NCI-H2081 (cell line): ENCODE measurements at regions not wholly inside any gene's neighbourhood (a gene's known extent, or its start where the extent isn't known, plus 50 kb on each side); places are given as distances from the start of the nearest gene placed in this dataset.

ENCODE experiments used
- DNase-seq, 2 experiments: peaks; one replicate each; lab custom pipeline; 2025; lab: John Stamatoyannopoulos, UW

DNA sequence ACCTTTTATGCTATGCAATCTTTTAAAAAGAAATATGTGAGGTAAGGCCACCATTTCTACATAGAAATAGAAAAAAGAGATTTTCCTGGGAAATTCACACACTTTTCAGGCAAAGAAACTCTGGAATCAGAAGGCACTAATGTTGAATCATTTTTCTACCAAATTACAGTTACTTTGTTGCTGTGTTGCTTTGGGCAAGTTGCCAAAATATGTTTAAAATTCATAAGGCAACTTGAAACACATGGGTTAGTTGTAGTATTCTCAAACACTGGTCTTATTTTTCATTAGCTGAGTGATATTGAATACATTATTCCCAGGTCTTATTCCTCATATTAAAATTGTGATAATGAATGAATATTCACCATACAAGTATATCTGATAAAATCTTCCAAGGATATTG, 195.0 kb upstream of the SLITRK1 start:
- DNase-seq: no peak

DNA sequence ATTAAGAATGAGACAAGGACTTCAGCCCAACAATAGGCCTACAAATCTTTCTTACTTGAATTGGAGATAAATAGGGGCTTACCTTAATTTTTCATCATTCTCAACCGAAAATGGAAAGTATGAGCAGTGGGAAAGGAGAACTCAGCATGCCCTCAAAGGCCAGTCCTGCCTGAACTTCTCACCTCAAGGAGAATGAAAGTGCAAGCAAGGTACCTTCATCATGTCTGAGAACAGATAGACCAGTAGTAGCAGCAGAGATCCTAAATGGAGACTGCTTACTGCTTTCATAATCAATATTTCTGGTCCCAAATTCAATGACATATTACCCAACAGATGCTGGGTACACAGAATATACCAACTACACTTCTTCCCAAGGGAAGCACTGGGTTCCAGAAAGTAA, 194.0 kb upstream of the SLITRK1 start:
- DNase-seq: no peak

DNA sequence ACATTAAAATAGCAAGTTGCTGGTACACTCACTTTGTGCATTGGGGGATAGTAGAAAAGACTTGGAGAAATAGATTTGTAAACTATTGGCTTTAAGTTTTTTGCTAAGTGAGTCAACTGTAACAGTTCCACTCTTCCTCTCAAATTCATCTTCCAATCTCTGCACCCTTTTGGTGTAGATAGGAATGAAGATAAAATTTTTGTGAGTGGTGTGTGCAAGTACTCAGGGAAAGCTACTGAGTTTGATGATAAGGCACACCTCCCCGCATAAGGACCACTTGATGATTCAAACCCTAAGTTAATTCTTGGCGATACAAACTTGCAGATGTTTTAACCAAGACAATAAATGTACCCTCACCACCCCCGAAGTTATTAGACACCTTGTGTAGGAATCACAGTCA, 168.3 kb upstream of the SLITRK1 start:
- no peak for DNase-seq

DNA sequence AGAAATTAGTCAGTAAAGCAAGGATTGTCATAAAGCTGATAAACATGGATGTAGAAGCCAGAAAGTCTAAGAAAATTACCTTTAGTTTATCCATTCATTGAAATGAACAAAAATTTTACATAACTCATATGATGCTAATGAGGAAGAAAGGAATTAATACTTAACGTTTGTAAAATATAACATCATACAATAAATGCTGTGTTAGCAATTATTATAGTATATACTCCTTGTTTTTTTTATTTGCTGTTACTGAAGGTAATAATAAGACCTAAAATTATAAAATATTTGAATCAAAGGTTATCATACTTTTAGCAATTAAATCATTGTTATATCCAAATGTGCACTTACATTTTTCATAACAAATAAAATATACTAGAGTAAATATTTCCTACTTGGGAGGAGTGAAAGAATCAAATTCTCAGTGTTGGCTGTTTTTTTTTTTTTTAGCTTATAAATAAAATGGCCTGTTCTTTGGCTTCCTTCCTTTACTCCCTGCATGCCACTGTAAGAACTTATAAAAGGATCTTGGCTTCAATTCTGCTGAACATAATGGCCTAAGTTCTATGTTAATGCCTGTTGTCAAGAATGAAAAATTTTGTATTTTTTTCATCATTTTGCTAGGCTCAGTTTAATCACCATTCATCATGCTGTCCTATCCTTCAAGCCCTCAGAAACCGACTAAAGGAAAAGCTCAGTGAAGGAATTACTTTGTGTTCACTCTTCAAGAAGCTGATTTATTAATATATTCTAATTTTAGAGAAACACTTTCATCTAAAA, 167.4 kb upstream of the SLITRK1 start:
- no peak for DNase-seq

DNA sequence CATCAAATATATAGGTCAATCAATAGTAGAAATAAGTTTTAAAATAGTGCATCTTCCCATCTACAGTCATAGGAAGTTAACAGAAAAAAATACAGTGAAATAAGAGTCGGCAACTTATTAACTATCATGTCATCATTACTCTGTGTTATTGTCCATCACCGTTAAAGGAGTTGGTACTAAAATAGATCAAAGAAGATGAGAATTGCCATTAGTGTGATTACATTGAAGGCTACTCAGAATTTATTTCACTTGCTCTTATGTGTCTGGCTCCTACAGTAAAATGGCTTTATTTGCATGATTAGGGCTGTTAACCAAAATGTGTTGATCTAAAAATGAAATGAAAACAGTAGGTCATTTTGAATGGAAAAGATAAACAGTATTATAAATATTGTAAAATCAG, 162.5 kb upstream of the SLITRK1 start:
- DNase-seq: no peak

DNA sequence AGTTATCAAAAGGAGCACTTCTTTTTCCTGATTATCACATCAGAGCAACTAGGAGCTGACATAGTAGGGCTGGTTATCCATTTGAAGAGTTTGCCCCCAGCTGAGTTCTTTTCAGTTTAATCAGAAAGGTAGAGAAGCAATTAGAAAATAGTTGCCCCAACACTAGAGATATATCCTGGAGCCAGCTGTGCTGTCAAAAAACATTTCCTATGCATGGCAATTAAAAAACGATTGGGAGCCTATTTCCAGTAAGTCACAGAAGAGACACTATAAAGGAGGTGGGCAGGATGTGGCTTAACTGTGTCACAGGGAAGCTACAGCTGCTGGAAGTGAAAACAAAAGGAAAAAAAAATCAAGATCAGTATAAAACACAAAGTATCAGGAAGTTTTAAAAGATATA, 155.7 kb upstream of the SLITRK1 start:
- peak; percentile 52 to 85 for DNase-seq

DNA sequence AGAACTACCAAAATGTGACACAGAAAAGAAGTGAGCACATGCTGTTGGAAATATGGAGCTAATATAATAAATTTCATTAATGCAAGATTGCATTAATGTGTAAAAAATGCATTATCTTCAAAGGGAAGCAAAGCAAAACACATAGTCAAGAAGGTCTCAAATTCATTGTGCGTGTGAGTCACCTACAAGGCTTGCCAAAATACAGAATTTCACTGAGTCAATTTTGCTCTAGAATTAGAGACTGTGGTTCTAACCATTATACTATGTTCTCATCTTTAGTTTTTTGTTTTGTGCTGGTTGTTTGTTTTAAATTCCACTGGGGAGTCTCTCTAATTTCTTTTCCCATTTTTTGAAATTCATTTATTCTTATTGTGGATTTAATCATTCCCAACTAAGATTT, 149.8 kb upstream of the SLITRK1 start:
- no peak for DNase-seq

DNA sequence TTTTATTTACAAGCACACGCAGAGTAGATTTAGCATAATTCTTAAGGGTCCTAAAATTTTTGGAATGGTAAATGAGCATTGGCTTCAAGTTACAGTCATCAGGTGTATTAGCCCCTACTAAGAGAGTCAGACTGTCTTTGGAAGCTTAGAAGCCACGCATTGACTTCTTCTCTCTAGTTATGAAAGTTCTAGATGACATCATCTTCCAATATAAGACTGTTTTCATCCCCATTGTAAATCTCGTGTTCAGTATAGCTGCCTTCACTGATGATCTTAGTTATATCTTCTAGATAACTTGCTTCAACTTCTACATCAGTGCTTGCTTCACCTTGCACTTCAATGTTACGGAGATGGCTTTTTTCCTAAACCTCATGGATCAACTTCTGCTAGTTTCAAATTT, 148.8 kb upstream of the SLITRK1 start:
- no peak for DNase-seq

DNA sequence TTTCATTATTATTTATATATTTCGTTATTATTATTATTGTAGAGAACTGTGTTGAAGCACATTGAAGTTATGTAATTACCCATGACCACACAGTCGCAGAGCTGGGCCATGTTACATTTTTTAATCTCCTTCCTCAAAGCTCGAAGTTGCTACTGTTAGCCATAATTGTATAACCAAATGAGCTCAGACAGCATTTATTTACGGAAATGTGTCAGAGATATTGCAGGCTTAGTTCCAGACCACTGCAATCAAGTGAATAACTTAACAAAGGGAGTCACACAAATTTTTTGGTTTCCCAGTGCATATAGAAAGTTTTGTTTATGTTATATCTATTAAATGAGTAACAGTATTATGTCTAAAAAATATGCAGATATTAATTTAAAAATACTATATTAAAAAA, 147.1 kb upstream of the SLITRK1 start:
- DNase-seq: no peak

DNA sequence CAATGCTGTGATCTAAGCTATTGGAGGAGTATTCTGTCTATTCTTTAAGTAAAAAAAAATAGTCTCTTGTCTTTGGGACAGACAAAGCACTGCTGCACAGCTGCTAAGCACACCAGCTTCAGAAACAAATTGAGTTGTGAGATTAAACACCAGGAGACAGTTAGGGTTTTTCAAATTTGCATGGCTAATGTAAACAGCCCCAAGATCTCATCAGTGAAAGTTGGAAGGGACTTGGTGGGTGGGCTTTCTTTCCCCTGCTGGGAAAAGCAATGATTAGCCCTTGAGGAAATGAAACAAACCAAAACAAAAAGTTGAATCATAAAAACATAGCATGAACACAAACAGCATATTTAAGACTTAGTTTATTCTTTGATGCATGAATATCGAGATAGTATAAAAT, 143.6 kb upstream of the SLITRK1 start:
- DNase-seq: no peak

DNA sequence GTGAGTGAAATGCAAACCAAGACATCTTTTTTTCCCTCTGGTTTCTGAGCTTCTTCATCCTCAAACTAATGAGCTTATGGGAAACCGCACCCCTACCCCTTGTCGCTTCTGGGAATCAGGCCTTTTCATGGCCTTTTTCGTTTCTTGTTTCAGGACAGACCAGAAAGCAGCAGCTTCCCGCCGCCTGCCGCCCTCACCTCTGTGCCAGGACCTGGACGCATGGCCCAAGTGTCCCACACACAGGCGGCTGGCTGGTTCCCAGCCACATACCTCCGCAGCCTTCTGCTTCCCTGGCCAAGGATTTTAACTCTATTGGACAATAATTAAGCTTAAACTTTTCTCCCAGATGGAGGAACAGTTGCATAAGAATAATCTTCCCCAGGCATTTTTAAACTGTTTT, 114.1 kb upstream of the SLITRK1 start:
- no peak for DNase-seq

DNA sequence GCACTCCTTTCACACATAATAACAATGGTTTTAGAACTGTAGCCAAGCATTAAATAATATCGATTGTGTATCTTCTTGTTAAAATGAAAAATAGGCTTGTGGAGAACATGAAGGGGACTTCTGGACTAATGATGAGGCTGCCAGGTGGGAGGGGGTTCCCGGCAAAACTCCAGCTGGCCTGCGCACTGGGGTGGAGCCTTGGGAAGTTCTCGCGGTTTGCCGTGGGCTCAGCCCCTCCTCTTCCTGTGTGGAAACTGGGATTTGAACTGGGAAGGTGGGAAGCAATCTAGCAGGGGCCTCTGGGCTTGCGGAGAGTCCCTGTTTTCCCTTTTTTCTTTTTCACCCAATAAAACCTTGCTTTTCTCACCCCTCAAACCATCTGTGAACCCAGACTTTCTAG, 113.7 kb upstream of the SLITRK1 start:
- no peak for DNase-seq

DNA sequence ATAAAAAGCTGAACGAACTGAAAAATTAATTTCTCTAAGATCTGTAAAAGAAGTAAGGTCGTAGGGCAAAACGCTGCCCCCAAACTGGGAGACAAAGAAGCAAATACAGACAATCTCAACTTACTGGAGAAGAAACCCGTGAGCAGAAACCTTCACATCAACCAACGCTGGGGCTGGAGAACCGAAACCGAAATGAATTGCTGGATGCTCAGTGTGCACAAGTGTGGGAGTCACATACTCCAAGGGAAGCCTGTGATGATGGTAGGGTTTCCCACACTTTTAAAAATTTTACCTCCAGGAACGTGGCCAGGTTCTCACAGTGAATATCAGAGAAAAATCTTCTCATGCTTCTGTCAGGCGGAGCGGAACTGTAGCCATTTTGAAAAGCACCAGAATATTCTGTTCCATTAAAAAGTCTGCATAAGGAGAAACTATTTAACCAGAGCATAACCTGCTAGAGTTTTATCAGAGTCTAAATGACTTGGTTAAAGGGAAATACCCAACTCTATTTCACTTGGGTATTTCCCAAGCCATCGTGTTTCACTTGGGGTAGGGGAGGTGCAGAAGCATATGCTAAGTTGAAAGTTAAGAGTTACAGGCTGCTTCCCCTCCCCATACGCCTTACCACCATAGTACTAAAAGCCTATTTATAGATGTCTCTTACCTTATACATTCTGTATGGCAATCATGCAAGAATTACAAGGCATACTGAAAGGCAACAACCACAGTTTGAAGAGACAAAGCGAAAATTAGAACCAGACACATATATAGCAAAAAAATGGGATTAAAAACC, 110.5 kb upstream of the SLITRK1 start:
- DNase-seq: no peak

DNA sequence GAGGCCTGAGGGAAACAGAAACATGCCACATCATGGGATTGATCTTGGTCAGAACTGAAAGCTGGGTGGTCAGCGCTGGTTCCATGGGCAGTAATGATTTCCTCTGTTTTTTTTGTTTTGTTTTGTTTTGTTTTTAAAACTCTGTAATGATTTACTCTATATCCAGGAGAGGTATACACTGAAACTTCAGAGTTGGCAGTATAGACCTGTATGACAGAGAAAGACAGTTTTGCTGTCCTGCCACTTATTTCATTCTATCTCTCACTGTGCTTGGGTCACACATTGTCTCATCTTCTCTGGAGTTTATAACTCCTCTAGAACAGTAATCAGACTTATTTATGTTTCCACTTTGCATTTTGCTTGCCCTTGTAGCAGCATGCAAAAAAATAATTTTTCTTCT, 105.1 kb upstream of the SLITRK1 start:
- DNase-seq: no peak

DNA sequence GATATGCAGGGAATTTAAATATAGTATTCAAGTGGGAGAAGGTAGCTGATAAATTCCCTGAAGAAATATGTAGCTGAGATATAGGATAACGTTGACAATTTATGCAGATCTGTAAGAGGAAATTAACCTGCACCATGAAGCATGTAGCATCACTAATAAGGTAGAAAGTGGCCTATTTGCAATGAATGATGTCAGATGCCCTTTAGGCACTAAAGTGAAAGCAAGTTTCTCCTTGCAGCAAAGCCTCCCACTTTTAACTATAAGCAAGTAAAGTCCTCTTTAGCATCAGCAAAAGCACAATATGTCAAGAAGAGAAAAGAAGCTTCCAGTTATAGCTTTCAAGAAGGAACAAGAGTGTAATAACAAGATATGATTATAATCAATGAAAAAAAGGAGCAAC, 102.5 kb upstream of the SLITRK1 start:
- no peak for DNase-seq

DNA sequence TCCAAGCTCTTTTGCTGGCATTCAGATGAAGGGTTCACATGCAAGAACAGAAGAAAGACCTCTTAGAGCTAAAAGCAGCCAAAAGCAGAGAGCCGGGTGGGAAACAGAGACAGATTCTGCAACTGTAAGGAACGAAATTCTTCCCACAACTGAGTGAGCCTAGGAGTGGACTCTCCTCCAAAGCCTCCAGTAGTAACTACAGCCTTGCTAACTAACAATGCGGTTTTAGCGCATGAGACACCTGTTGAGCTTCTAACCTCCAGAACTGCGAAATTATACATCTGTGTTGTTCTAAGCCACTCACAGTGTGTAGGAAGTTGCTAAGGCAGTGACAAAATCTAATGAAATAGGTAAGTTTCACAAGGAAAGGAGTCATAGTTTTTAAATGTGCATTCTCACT, 98.1 kb upstream of the SLITRK1 start:
- DNase-seq: no peak

DNA sequence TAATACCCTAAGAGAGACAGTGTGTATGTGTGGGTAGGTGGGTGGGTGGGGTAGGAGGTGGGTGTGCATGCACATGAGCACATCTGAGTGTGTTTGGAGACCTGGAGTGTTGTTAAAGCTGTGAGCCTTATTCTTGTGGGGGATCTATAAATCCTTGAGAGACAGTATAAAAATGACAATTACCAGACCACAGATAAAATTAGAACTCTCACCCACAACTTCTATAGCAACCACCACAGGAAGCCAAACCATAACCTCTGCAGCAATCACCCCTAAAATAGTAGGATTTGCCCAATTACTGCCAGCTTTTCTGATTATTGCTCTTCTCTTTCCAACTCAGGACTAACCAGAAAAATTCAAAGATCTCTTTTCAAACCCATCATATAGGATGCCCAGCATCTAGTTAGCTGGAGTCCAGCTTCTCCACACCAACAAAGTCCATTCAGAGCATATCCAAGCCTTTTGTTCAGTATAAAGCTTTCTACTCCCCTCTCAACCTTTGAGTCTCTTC, 93.4 kb upstream of the SLITRK1 start:
- DNase-seq: no peak

DNA sequence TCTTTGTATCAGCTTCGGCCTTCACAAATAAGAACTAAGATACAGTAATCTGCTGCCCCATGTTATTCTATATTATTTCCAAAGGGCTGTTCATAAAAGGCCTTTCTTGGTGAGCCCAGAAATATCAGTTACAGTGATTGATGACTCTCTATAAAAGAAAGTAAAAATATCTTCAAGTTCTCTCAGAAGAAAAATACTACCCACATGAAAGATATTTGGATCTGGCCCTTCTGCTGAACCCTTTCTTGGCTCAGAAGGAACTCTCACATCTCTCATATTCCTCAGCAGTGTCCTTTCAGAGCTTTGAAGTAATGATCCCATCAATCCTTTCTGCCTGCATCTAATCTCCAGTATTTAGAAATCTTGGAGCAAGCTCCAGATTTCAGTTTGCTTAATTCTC, 76.3 kb upstream of the SLITRK1 start:
- DNase-seq: no peak

DNA sequence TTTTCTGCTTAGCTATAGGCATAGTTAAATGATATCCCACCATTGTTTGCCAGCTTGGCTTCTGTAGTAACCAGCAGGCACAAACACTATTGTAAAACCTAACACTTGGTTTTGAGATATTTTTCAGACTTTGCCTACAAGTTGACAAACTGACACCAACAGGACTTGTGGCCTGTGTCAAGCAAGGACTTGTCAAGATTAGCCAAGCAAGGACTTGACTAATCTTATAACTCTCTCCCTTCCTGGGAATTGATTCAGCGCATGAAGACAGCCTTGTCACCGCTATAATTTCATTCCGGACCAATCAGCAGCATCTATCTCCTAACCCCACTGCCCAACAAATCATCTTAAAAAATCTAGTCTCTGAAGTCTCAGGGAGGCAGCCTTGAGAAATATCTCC, 72.7 kb upstream of the SLITRK1 start:
- DNase-seq: no peak

DNA sequence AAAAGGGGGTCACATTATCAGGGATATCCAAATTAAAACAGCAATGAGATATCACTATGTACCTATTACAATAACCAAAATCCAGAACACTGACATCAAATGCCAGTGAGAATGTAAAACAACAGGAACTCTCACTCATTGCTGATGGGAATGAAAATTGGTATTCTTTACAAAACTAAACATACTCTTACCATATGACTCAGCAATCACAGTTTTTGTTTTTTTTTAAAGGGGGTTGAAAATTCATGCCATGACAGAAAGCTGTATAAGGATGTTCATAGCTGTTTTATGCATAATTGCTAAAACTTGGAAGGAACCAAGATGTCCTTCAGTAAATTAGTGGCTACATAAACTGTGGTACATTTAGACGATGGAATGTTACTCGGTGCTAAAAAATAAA, 71.6 kb upstream of the SLITRK1 start:
- no peak for DNase-seq

DNA sequence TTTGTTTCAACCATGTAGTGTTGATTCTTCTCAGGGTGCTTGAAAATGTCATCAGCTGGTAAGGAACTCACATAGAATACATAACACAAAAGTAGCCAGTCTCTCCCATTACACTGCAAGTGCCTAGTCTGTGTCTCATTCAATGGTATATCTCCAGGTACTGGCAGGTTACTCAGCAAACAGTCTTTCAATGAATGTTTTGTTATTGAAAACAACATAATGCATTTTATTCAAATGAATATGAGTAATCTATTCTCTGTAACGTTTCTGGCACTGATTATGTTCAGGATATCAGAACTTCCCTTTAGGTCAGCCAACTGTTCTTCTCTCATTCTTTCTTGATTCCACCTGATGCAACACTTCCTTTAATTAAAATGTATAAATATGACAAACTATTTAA, 68.0 kb upstream of the SLITRK1 start:
- DNase-seq: no peak

DNA sequence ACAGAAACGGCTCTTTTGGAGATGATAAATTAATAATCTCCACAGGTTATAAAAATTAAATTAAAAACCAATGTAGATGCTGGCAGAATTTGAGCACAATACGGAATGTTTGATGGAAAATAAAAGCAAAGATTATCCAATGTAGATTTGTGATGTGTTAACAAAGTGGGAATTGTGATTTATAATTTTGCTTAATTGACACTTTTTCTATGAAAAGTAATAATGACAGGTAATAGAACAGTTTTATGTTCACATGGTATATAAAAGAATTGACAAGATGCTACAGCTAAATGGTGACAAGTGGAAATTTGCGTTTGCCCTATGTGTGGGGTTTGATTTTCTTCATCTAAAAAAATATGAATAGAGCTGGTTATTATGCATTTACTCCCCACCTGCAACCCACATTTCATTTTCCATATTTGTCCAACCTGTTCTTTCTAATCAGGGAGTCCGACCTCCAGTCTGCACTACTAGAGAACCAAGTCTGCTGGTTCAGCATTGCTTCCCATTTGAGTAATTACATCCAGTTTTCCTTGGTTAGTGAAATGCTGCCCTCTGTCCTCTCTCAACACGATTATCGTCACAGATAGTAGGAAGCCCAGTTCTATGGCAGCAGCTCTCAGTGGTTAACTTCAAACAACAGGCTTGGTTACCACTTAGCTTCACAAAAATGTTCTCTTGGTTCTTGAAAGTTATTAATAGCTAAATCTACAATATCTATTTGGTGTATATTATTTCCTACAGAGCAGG, 61.4 kb upstream of the SLITRK1 start:
- peak in 1 of 2 experiments; percentile 12 for DNase-seq
